SU-DHL-6 (cell line): ENCODE measurements at regions not wholly inside any gene's neighbourhood (a gene's known extent, or its start where the extent isn't known, plus 50 kb on each side); places are given as distances from the start of the nearest gene placed in this dataset.

Experiments
- H2AFZ ChIP-seq: fragments of 200-600 bp; sonication (generic); 2 replicates; pipeline ENCODE4 v1.6.1; 2014; ENCODE audit warnings: low read depth, mild to moderate bottlenecking, moderate library complexity, mixed read lengths, antibody characterized with exemption, low read length; ENCODE audit not compliant: severe bottlenecking
- H3F3A ChIP-seq: fragments of 200-600 bp; shearing (Covaris generic); 2 replicates; pipeline ENCODE4 v1.6.0; 2016; ENCODE audit warnings: antibody characterized with exemption, mild to moderate bottlenecking; ENCODE audit not compliant: insufficient read depth
- H3K27ac ChIP-seq: fragments of 200-600 bp; sonication (generic); 2 replicates; pipeline ENCODE4 v1.5.1; 2016; ENCODE audit warnings: low read depth, mild to moderate bottlenecking, low read length, moderate library complexity, mixed read lengths
- H3K27me3 ChIP-seq: fragments of 200-600 bp; sonication (generic), shearing (Covaris generic); 2 replicates; pipeline ENCODE4 v1.6.0; 2014; ENCODE audit warnings: mild to moderate bottlenecking, low read length
- H3K36me3 ChIP-seq: fragments of 200-600 bp; sonication (generic); 2 replicates; pipeline ENCODE4 v1.6.1; 2014; ENCODE audit warnings: mild to moderate bottlenecking, low read length, mixed read lengths
- H3K4me2 ChIP-seq: fragments of 300-600, 200-600 bp; shearing (Covaris generic), sonication (generic); 2 replicates; pipeline ENCODE4 v1.6.0; 2014; ENCODE audit warnings: low read length, low read depth, mild to moderate bottlenecking; ENCODE audit not compliant: poor library complexity, severe bottlenecking
- H3K4me3 ChIP-seq: fragments of 200-600 bp; sonication (generic); 2 replicates; pipeline ENCODE4 v1.5.1; 2014; ENCODE audit warnings: antibody characterized with exemption, low read length, mild to moderate bottlenecking, mixed read lengths; ENCODE audit not compliant: insufficient read depth, poor library complexity, severe bottlenecking
- H3K79me2 ChIP-seq: fragments of 200-600 bp; sonication (generic); 2 replicates; pipeline ENCODE4 v1.6.1; 2014; ENCODE audit warnings: mild to moderate bottlenecking, low read length, moderate library complexity; ENCODE audit not compliant: insufficient read depth
- H3K9ac ChIP-seq: fragments of 200-600 bp; sonication (generic); 2 replicates; pipeline ENCODE4 v1.7.0; 2014; ENCODE audit warnings: mild to moderate bottlenecking, low read length
- H3K9me2 ChIP-seq: fragments of 200-600 bp; sonication (generic); replicated peaks from 2 replicates; pipeline ENCODE4 v1.6.1; 2014; ENCODE audit warnings: low read length; ENCODE audit not compliant: insufficient read depth
- H3K9me3 ChIP-seq: fragments of 200-600 bp; sonication (generic); 2 replicates; pipeline ENCODE4 v1.6.1; 2014; ENCODE audit warnings: low read length, mixed read lengths; ENCODE audit not compliant: insufficient read depth
- H4K20me1 ChIP-seq: fragments of 200-600 bp; sonication (generic); 2 replicates; pipeline ENCODE4 v1.6.1; 2014; ENCODE audit warnings: low read depth, mild to moderate bottlenecking, antibody characterized with exemption, low read length, moderate library complexity, mixed read lengths
- CTCF ChIP-seq: fragments of 200-600 bp; sonication (generic); IDR thresholded peaks from one replicate; pipeline ENCODE4 v1.5.1; 2017; ENCODE audit warnings: antibody characterized with exemption, mild to moderate bottlenecking, low read length, moderate library complexity; ENCODE audit not compliant: insufficient read depth, poor library complexity, severe bottlenecking
- EZH2phosphoT487 ChIP-seq: fragments of 200-600 bp; sonication (generic), shearing (Covaris generic); conservative IDR thresholded peaks from 2 replicates; pipeline ENCODE4 v1.6.1; 2018; ENCODE audit warnings: mild to moderate bottlenecking, antibody characterized with exemption, low read length, moderate library complexity, mixed read lengths

GRCh38 chr11:100484948-100485347 lies 202.1 kb upstream of the ARHGAP42 start:
- no peaks in the 10 kb centered on the region for H3K36me3 ChIP-seq
- H3F3A ChIP-seq = no peaks in the 10 kb centered on the region
- no peak overlapping the region for H3K4me2 ChIP-seq
- no peaks in the 10 kb centered on the region for H3K9me2 ChIP-seq
- H3K27ac ChIP-seq = no peak overlapping the region
- no peak overlapping the region for H2AFZ ChIP-seq
- TF ChIP-seq CTCF (no peak), EZH2phosphoT487 (no peak)
- H4K20me1 ChIP-seq = no peaks in the 10 kb centered on the region
- H3K9ac ChIP-seq = no peak overlapping the region
- no peaks in the 10 kb centered on the region for H3K79me2 ChIP-seq
- H3K27me3 ChIP-seq = no peaks in the 10 kb centered on the region
- H3K4me3 ChIP-seq = no peak overlapping the region
- no peaks in the 10 kb centered on the region for H3K9me3 ChIP-seq

DNA sequence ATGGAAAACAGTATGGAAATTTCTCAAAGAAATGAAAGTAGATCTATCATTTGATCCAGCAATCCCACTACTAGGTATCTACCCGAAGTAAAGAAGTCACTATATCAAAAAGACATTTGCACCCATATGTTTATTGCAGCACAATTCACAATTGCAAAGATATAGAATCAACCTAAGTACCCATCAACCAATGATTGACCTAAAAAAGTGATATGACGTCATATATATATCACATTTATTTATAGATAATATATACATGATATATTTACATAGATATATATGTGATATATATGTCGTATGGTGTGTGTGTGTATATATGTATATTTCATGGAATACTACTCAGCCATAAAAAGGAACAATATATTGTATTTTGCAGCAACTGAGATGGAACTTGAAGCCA lies 188.3 kb upstream of the ARHGAP42 start:
- Histone ChIP-seq H3K9me3 (no peaks in the 10 kb centered on the region), H3K79me2 (no peaks in the 10 kb centered on the region), H3F3A (no peaks in the 10 kb centered on the region), H2AFZ (no peak overlapping the region), H3K27me3 (no peaks in the 10 kb centered on the region), H3K36me3 (no peaks in the 10 kb centered on the region), H3K9ac (no peak overlapping the region), H3K9me2 (no peaks in the 10 kb centered on the region; the same call in 1 of the 2 replicates), H4K20me1 (no peaks in the 10 kb centered on the region), H3K4me3 (no peak overlapping the region), H3K4me2 (no peak overlapping the region), H3K27ac (no peak overlapping the region)
- TF ChIP-seq EZH2phosphoT487 (no peak), CTCF (no peak)

DNA sequence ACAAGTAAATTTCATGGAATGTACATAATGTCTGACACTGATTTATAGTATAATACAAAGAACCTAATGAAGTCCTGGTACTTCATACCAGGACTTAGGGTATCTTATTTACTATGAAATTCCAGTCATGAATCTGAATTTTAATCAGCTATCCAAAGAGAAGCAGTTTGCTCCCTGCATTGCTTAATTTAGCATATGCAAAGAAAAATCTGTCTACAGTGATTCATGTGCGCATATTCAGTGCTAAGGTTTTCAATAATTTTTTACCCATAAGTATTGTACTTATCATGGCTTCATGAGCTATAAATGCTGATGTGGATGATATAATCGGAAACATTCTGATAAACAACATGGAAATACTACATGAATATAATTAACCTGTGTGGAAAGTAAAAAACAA lies 185.6 kb upstream of the ARHGAP42 start:
- H3K9me3 ChIP-seq = no peaks in the 10 kb centered on the region
- no peaks in the 10 kb centered on the region for H3K36me3 ChIP-seq
- H4K20me1 ChIP-seq = no peaks in the 10 kb centered on the region
- no peak overlapping the region for H3K9ac ChIP-seq
- H3K27ac ChIP-seq = no peak overlapping the region
- H2AFZ ChIP-seq = no peak overlapping the region
- no peaks in the 10 kb centered on the region for H3K79me2 ChIP-seq
- H3F3A ChIP-seq = no peaks in the 10 kb centered on the region
- H3K27me3 ChIP-seq = no peaks in the 10 kb centered on the region
- H3K4me3 ChIP-seq = no peak overlapping the region
- H3K9me2 ChIP-seq = no peaks in the 10 kb centered on the region; the same call in 1 of the 2 replicates
- H3K4me2 ChIP-seq = no peak overlapping the region
- TF ChIP-seq CTCF (no peak), EZH2phosphoT487 (no peak)

GRCh38 chr11:100512475-100512874 lies 174.6 kb upstream of the ARHGAP42 start:
- Histone ChIP-seq H3K36me3 (no peaks in the 10 kb centered on the region), H3K79me2 (no peaks in the 10 kb centered on the region), H3K9me2 (no peaks in the 10 kb centered on the region), H3K9me3 (no peaks in the 10 kb centered on the region), H3F3A (no peaks in the 10 kb centered on the region), H3K27ac (no peak overlapping the region), H3K27me3 (no peaks in the 10 kb centered on the region), H2AFZ (no peak overlapping the region), H3K4me2 (no peak overlapping the region), H3K4me3 (no peak overlapping the region), H4K20me1 (no peaks in the 10 kb centered on the region), H3K9ac (no peak overlapping the region)
- TF ChIP-seq EZH2phosphoT487 (no peak), CTCF (no peak)
